Activated CD4-positive, alpha-beta T cell treated with anti-CD3 and anti-CD28 coated beads, Interleukin-2, Interleukin-4, amounts not matched to agents 100 ng/mL and 50 ng/mL, durations not matched to agents 16 hours and 8 hours (primary cell): ENCODE measurements at regions not wholly inside any gene's neighbourhood (a gene's known extent, or its start where the extent isn't known, plus 50 kb on each side); places are given as distances from the start of the nearest gene placed in this dataset.

Experiments used
- DNase-seq: peaks from one replicate; pipeline ENCODE4 v3.0.0-alpha.2; 2020; ENCODE audit warnings: low spot score

DNA sequence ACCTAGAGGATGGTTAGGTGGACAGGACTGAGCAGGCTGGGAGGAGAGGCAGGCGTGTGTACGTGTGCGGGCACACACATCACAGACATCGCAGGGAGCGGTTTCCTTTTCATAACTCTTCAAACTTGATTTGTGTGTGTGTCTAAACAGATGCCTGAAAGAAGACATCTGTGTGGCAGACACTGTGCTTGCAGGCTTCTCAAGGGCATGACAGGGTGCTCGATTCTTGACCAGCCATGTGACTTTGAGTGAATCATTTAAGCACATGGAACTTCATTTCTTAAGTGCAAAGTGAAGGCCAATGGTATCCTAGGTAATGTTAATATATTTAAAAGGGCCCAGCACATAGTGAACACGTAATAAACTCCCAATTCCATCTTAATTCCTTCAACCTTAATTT, 186.5 kb downstream of the SCP2D1 start:
- no peak for DNase-seq

DNA sequence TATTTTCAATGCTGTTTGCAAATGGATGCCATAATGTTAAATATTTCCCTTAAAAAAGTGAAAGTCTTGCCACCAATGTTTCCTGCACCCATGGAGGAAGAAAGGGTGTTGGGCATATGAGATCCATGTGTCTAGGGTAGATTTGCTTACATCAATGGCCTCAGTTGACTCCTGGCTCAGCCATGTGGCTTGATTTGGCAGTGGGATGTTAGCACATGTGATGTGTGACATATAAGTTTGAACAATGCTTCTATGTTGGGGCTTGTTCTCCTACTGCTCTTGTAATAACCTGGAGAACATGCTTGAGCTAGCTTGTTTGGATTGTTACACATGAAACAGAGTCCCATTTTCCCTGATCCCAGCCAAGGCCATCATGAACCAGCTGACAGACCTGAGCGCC, 187.6 kb downstream of the SCP2D1 start:
- DNase-seq = no peak

DNA sequence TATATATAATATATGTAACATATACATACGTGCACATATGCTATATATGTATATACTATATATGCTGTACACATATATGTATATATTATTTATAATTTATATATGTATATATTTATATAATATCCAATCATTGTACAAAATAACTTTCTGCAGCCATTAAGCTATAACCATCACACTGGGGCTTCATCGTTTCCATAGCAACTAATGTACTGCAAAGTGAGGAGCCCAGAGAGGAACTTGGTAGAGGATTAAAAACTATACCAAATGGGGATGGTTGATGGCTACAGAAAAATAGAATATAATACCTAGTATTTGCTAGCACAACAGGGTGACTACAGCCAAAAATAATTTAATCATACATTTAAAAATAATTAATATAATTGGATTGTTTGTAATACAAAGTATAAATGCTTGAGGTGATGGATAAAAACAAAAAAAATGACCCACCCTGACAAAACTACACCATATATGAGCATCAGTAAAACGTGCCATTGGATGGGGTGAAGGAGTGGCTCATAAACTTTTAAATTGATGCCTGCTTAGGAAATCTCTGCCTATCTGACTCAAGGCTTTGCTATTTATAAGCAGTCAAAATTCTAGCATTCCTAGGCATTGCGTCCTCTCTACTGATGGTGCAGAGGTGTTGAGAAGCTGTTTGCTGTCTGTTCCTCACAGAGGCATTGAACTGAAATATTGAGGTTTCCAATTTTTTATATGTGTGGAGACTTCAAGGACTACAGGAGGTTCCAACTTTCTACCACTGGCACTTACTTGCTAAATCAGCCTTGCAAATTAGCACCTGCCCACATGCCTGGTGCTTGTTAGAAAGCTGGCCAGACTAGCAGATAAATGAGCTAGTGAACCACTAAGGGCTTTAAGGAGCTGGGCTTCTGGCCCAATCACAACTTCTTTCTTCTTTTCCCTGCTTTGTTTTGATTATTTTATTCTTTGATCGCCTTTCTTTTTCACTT, 190.1 kb downstream of the SCP2D1 start:
- DNase-seq = no peak

DNA sequence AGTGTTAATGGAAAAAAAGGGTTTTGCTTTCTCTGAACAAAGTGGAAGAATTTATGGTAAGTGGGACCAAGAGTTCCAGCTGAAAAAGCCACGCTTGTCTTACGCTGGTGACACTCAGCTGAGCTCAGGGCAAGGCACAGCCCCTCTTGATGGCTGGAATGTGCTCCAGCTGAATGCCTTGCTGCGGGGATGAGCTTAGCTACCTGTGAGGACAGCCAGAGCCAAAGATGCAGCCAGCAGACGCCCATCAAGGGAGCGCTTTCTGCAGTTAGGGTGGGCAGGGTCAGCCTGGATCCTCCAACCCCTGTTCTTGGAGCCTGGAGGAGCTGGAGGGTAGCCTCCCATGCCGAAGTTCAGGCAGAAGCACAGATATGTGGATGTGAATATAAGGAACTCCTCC, 191.4 kb downstream of the SCP2D1 start:
- no peak for DNase-seq

DNA sequence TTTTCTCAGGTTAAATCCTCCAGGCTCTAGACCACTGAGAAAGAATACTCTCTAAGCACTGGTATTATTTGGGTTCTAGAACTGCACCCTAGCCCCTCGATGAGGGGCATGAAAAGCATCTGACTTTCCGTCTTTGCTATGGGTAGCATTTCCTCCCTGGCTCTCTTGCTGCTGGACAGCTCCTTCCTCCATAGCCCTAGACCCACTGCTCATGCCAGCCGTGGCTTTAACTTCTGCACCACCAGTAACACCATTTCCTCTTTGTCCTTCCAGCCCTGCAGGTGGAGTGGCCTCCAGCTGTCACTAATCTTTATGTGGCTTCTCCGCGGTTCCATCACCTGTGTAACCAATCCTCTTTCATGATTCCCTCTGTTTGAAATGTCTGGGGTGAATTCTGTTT, 194.9 kb downstream of the SCP2D1 start:
- no peak for DNase-seq

DNA sequence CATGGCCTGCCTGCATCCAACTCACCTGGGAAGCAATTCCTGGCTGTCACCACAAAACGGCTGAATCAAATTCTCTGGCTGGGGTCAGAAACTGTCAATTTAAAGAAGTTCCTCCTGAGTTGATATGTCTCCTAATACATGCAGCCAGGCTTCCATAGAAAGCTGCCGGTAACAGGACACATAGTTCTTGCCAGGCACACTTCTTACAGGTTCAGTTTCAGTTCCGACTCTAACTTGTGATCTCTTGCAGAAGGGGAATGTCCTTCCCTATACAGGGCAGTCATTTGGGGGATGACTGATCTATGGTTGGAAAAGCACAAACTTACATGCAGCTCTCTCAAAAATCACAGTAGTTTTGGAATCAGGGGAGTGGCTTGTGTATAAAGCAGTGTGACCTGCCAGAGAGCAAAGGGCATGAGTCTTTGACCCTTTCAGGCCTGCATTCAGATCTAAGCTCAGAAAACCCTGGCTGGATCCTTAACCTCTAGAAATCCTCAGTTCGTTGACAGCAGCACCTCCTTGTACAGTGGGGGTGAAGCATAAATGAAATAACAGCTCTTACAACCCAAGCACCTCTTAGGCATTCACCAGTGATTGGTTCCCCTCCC, 195.6 kb downstream of the SCP2D1 start:
- DNase-seq = no peak

DNA sequence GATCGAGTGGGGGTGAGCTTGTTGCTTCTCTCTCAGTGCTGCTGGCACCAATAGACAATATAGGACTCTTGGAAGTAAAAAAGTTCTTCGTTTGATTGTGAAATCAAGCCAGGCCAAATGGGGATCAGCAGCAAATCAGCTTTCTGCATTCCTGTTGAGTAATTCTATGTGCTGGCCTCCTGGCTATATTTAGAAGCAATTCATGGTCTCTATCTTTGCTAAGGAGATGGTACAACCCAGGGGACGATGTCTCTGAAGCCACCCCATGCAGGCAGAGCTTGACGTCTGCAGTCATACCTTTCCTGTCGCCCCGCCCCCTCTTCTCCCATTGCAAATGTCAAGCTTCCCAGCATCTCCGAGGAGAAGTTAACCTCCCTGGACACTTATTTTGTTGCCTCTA, 199.1 kb downstream of the SCP2D1 start:
- DNase-seq = no peak

DNA sequence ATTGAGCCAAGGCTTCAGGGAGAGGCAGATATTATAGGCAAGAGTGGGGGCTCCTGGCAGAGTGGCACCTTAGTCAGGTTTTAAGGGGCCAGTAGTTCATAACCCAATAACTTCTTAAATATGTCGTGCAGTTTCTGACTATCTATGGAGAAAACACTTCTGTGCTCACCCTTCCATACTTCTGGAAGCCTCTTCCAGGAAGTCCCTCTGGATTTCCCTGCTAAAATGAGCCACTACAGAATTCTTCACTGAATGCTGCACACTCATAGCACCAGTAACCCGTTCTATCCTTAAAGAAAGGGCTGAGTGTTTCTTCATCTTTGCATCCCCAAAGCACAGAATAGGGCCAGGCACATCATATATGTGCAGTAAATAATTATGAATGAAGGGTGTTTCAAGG, 198.5 kb upstream of the SLC24A3 start:
- DNase-seq = no peak

DNA sequence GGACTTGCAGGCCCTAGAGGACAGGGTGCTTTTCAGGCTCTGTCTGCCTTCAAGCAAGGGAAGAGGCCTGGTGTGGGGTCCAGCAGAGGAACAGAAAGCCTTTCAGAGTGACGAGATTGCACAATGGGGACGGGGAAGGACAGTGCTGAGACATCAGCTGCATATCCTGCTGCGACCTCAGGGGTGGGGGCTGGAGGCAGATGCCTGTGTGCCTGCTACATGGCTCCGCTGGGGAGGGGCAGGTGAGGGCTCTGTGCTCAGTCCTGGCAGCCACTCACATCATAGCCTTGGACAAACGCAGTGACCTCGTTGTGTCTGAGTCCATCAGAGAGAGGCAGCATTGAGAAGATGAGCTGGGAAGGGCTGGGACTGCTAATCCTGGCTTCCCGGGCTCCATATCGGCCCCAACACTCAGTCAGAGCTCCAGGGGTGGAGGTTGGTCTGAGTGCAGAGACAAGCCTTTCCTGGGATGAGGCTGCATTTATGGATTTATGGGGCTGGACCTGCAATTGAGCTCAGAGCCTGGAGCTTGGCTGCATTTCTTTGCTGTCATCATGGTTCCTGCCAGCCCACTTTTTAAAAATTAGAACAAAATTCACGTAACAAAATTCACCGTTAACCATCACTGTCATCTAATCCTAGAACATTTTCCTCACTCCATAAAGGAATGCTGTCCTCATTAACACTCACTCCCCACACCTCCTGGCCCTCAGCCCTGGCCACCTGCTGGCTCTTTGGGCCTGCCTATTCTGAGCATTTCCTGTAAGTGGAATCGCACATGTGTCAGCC, 196.9 kb upstream of the SLC24A3 start:
- no peak for DNase-seq

DNA sequence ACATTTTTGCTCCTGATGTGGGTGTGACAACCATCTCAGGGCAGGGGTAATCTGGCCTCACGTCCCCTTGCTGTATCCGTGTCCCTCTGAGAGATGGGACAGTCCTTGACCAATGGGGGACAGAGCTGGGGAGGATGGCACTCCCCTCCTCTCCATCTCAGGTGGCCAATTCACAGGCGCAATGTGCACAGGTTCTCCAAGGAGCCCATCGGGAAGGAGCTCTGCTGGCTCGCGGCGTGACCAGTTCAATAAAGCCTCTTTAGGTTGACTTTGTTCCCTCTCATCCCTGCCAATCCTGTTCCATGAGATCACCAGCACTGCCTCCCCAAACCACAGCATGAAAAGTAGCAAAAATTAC, 196.3 kb upstream of the SLC24A3 start:
- DNase-seq = no peak

DNA sequence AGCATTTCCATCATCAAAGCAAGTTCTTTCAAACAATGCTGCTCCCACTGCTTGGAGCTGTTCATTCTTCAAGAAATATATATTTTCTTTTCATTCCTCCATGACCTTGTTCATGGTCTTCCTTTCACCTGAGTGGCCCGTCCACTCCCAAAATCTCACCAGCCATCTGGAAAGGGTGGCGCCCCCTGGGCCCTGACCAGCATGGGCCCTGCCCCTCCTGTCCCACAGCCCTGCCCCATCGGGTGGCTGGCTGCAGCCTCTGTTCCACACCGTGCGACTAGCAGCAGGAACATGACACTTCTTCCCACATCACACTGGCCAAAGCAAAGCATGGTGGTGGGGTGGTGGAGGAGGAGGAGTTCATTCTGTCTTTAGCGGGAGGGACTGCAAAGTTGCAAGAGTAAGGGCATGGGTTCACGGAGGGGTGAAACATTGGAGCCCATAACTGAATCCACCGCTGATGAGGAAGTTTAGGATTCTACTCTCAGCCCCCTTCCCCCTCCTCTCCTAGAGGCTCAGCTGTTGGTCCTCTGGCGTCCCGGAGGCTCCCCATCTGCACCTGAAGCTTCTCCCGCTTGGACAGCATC, 195.2 kb upstream of the SLC24A3 start:
- DNase-seq = no peak

DNA sequence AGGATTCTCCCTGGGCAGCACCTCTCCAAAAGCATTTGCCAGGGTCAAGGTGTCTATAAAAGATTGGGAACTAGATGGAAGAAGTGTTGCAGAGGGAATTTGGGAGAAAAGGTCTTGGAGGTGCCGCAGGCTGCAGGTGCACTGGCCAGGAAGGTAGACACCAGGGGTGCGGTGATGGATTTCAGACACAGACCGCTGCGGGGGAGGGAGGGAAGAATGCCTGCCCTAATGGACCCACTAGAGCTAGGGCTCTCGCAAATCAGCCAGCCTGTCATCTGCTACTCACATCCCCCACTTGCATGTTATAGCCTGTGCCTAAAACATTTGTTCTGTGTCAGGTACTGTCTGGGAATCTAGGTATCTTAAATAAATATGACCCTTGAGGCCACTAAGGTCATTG, 193.6 kb upstream of the SLC24A3 start:
- no peak for DNase-seq

DNA sequence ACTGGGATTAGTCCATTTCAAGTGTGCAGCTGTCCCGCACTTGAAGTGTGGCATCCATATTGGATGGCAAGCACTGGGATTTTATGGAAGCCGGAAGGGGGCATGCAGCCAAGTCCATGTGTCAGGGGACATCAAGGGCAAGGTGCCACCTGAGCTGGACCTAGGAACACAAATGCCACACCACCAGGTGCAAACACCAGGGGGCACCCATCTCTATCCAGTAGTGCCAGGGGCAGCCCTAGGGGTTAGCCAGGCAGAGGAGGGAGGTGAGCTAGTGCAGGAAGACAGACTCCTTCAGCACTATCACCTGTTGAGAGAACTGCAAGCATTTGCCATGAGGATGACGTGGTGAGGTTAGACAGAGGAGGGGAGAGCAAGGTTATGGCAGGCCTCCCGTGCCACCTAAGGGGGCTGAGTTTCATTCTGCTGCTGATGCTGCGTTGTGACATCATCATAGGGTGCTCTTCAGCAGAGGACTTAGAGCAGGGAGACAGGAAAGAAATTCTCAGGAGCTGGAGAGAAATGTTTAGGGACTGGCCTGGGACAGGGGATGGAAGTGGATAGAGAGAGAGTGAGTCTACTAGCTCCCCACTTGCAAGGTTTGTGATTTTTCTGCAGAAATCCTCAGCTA, 192.6 kb upstream of the SLC24A3 start:
- no peak for DNase-seq

DNA sequence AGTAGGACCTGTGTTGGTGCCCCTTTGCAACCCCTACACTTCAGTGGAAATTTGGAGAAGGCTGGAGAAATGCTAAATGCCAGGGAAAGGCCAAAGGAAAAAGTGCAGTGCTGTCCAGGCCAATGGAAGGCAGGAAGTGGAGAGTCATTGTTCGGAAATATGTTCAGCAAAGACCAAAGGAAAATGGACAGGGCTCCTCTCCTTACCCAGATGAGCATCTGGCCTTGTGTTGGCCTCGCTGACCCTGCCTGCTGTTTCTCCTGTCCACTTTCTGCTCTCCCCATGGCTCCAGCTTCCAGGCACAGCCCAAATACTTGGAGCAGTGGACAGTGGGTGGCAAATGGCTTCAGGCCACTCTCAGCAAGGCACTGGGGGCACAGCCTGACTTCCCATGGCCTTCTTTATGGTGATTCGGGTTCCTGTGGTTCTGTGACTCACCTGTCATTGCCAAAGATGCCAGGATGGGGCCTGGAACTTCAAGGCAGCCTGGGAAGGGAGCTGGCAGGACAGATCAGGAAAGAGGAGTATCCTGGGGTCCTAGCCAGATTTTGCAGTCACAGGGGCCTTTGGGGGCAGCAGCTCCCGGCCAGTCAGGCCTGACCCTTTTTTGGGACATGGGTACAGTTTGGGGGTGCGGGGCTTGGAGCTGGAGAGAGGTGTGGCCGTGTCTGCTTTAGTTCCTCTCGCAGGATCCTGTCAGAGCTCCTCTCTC, 190.9 kb upstream of the SLC24A3 start:
- no peak for DNase-seq

DNA sequence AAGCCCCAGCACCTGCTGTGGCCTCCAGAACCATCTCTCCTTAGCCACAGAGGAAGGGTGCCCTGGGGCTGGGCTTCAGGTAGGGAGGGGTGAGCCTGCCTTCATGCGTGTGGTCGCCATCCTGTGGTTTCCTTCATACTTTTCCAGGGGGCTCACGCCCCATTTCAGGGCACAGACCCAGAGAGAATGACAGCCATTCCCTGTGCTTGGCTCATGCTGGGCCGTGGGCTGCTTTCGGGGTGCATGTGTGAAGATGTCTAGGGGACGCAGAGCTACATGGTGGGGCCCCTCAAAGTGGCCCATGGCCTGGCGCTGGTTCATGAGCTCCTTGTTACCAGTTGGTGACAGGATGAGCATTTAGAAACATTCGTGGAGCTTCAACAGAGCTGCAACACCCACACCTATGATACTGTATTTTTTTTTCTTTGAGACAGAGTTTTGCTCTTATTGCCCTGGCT, 190.3 kb upstream of the SLC24A3 start:
- DNase-seq = no peak

DNA sequence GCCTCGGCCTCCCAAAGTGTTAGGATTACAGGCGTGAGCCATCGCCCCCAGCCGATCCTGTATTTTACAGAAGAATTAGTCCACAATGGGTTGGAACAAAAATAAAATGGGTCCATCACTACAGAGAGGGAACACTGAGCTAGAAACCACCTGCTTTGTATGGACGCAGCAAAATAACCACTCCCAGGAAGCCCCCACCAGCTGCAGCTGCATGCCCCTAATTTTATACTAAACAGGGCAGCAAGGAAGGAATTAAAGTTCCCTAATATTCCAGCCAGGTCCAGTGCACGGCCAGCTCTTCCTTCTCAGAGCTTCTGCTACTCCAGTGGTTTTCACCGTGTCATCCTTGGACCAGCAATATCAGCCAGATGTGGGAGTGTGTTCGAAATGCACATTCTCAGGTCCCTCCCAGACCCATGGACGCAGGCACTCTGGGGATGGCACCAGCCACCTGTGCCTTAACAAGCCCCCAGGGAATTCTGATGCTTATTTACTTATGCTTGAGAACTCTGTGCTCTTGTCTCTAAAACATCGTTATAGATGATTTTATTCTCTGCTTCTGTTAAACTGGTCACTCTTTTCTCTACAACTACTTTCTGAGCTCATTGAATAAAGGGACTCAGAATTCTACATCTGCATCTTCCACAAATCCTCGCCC, 189.5 kb upstream of the SLC24A3 start:
- DNase-seq = no peak

DNA sequence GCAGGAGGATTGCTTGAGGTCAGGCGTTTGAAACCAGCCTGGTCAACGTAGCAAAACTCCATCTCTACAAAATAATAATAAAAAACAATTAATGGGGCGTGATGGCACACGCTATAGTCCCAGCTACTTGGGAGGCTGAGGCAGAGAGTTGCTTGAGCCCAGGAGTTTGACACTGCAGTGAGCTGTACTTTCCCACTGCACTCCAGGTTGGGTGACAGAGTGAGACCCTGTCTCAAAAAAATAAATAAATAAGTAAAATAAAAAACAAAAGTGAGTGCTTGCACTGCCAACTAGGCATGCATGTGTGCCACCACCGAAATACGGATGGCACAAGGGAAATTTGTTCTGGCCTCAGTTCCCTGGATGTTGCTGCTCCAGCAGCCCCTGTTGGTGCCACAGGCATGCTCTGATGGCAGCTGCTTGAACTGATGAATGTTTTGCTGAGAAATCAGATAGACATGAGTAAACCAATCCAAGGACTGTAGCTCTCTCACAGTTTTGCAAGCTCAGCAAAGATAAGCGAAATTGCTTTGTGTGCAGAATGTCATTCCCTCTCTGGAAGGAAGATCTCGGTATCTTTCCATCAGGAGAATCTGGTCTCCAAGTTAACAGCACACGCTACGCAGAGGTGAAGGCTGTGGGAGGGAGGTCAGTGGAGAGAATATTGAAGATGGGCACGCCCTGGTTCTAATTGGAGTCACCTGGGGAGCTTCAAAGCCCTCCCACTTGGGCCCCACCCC, 188.0 kb upstream of the SLC24A3 start:
- DNase-seq = no peak

DNA sequence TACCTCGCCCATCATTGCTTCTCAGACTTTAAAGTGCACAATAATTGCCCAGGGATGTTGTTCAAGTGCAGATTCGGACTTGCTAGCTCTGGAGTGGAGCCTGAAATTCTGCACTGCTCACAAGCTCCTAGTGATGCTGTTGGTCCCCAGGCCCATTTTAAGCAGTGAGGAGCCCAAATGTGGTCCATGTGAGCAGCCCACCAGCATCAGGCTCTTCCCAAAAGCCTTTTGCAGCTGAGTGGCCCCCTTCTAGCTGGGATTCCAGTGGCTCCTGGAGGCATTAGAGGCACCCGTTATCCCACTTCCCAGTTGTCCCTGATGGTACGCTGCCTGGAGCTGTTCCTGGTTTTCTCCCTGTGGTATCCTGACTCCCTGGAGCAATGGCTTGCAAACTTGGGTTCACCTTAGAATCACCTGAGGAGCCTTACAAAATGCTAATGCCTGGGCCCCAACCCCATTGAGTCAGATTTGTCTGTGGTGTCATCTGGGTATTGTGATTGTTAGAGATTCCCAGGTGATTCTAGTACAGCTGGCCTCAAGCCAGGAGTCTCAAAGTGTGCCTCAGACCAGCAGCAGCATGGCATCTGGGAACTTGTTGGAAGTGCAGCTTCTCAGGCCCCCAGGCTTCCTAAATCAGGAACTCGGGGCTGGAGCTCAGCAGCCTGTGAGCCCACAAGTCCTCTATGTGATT, 186.9 kb upstream of the SLC24A3 start:
- DNase-seq = no peak

DNA sequence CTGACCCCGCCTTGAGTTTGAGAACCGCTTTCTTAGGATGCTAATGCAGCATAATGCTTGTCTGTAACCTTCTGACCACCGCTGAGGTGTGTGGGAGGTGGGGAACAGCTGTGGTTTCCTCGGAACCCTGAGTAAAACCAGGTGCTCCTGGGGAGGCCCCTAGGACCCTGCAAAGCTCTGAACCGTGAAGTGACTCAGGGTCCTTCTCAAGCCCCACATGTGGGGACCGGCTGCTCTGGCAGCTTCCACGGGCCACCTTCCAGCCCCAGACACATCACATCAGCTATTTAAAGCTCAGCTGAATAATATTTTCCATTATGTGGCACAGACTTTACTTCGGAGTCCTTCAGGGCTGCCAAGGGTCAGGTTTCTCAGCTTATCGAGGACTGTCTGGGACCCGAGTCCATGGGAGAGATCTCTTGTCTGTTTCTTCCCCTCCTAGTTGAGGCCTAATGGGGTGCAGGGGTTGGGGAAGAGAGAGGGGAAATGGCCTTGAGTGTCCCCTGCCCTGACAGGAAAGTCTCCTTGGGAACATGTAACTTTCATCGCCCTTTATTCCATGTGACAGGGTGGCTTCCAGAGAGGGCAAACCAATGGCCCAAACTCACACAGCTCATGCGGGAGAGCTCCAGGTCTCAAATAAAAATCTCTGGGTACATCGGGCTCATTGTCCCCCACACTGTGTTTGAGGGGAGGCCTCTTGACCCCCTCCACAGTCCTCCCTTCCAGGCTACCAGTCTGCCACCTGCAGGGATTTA, 186.1 kb upstream of the SLC24A3 start:
- DNase-seq = no peak
